ENCODE measurements at regions not wholly inside any gene's neighbourhood (a gene's known extent, or its start where the extent isn't known, plus 50 kb on each side); places are given as distances from the start of the nearest gene placed in this dataset.

DNA sequence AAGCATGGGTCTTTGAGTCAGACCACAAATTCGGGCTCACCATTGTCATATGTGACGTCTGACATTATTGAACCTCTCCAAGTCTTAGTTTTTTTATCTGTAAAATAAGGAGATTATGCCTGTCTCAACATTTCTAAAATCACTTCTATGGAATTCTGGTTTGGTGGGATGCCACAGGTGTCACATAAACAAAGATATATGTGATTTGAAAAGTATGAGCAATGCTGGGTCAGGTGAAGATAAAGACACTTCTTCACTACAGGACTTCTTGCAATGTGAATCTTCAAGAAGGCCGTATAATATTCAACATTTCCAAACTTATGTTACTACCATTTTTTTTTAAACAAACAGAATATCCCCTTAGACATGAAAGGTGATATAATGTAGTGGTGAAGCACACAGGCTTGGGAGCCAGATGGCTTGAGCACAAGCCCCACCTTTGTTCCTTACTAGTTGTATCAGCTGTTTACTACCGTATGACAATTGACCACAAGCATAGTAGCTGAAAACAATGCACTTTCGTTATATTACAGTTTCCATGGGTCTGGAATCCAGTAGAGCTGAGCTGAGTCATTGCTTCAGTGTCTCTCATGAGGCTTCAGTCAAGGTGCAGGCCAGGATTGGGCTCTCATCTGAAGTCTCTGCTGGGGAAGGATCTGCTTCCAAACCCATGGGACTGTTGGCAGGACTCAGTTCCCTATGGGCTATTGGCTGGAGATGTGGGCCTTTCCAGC, 87.7 kb downstream of the UTP18 start:
- H3K9ac ChIP-seq (ENCODE audit: low read length) = no peak overlapping the region
- no TSS peak for BruUV-seq (replicated peaks)
- H3K9me3 ChIP-seq (ENCODE audit: low read length) = no peaks in the 10 kb centered on the region
- H3F3A ChIP-seq (ENCODE audit: low read length, unreplicated experiment) = no peaks in the 10 kb centered on the region
- no peak for TF ChIP-seq EZH2phosphoT487 (IDR thresholded peaks at IDR 0.05; ENCODE audit: borderline replicate concordance, low read length)
- TF ChIP-seq, protein P1, sequence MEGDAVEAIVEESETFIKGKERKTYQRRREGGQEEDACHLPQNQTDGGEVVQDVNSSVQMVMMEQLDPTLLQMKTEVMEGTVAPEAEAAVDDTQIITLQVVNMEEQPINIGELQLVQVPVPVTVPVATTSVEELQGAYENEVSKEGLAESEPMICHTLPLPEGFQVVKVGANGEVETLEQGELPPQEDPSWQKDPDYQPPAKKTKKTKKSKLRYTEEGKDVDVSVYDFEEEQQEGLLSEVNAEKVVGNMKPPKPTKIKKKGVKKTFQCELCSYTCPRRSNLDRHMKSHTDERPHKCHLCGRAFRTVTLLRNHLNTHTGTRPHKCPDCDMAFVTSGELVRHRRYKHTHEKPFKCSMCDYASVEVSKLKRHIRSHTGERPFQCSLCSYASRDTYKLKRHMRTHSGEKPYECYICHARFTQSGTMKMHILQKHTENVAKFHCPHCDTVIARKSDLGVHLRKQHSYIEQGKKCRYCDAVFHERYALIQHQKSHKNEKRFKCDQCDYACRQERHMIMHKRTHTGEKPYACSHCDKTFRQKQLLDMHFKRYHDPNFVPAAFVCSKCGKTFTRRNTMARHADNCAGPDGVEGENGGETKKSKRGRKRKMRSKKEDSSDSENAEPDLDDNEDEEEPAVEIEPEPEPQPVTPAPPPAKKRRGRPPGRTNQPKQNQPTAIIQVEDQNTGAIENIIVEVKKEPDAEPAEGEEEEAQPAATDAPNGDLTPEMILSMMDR (conservative IDR thresholded peaks at IDR 0.05; ENCODE audit: low read depth, low read length) = no peak
- TF ChIP-seq EZH2 (IDR thresholded peaks at IDR 0.05; ENCODE audit: low read length, unreplicated experiment) = no peak
- CTCF ChIA-PET = no interaction called here
- intact Hi-C loops (cut with micrococcal nuclease) = no loop called here
- H3K4me1 ChIP-seq (ENCODE audit: insufficient read depth, low read length) = no peaks in the 10 kb centered on the region
- no peak overlapping the region for H2AFZ ChIP-seq (ENCODE audit: low read length)
- no peaks in the 10 kb centered on the region for H3K9me2 ChIP-seq (replicated peaks; ENCODE audit: low read length)
- no peak overlapping the region for H3K4me3 ChIP-seq (ENCODE audit: low read length)
- no peaks in the 10 kb centered on the region for H3K79me2 ChIP-seq (ENCODE audit: low read length)
- DNase-seq (no peak), ATAC-seq (no peak)
- no peak overlapping the region for H3K4me2 ChIP-seq (ENCODE audit: low read length)
- H3K27ac ChIP-seq (ENCODE audit: low read length) = no peak overlapping the region
- H3K36me3 ChIP-seq (ENCODE audit: low read depth, low read length) = no peaks in the 10 kb centered on the region
- H4K20me1 ChIP-seq (ENCODE audit: low read length) = no peaks in the 10 kb centered on the region
- POLR2A ChIA-PET (ENCODE audit: unreplicated experiment) = no interaction called here
- peaks cover 64% of the 10 kb centered on the region for H3K27me3 ChIP-seq (ENCODE audit: low read length)

DNA sequence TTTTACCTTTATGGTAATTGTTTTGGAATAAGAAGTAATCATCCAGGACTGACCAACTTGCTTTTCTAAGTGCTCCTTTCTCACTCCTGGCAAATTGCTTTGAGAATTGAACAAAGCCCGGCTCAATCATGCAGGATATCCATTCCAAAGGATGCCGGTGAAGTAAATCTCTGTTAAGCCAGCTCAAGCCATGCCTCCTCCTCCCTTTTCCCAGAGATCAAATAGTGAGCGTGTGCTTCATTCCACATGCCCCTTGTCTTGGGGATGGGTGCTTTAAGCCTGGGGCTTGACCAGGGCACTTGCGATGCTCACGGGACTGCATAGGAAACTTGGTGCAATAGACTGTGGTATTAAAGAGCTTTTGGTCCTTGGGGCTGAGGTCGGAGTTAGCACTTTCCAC, 90.7 kb downstream of the UTP18 start:
- no TSS peak for BruUV-seq (replicated peaks)
- no peak overlapping the region for H3K4me2 ChIP-seq (ENCODE audit: low read length)

DNA sequence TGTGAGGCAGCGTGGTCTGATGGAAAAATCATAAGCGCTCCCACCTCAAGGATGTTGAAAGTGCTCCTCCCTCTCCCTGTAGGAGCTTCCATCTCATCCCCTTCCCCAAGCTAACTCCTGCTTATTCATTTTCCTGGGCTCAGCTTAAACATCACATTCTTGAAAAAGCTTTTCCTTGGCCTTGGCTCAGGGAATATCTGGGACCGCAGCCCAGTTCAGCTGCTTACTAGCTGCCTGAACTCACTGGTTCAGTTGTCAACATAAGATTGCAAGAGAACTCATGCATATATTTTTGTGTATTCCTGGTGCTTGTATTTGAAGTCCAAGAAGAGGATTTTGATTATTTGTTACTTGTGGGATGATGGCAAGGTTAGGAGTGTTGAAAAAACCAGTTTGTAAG, 91.5 kb downstream of the UTP18 start:
- TF ChIP-seq, protein P1 (conservative IDR thresholded peaks at IDR 0.05; ENCODE audit: low read depth, low read length) = no peak
- TF ChIP-seq EZH2 (IDR thresholded peaks at IDR 0.05; ENCODE audit: low read length, unreplicated experiment) (no peak), EZH2phosphoT487 (IDR thresholded peaks at IDR 0.05; ENCODE audit: borderline replicate concordance, low read length) (no peak)
- DNase-seq = no peak
- no peak overlapping the region for H3K4me3 ChIP-seq (ENCODE audit: low read length)
- no peak for ATAC-seq
- H3K27ac ChIP-seq (ENCODE audit: low read length) = no peak overlapping the region
- intact Hi-C loops (cut with micrococcal nuclease) = no loop called here
- H3F3A ChIP-seq (ENCODE audit: low read length, unreplicated experiment) = no peaks in the 10 kb centered on the region
- H3K27me3 ChIP-seq (ENCODE audit: low read length) = peaks cover 94% of the 10 kb centered on the region
- H2AFZ ChIP-seq (ENCODE audit: low read length) = no peak overlapping the region
- BruUV-seq (replicated peaks) = no TSS peak
- H4K20me1 ChIP-seq (ENCODE audit: low read length) = no peaks in the 10 kb centered on the region
- no peaks in the 10 kb centered on the region for H3K79me2 ChIP-seq (ENCODE audit: low read length)
- no peaks in the 10 kb centered on the region for H3K9me2 ChIP-seq (replicated peaks; ENCODE audit: low read length)
- ChIA-PET CTCF (no interaction called here), POLR2A (ENCODE audit: unreplicated experiment) (no interaction called here)
- H3K9ac ChIP-seq (ENCODE audit: low read length) = no peak overlapping the region
- no peak overlapping the region for H3K4me2 ChIP-seq (ENCODE audit: low read length)
- no peaks in the 10 kb centered on the region for H3K9me3 ChIP-seq (ENCODE audit: low read length)
- no peaks in the 10 kb centered on the region for H3K36me3 ChIP-seq (ENCODE audit: low read depth, low read length)
- no peaks in the 10 kb centered on the region for H3K4me1 ChIP-seq (ENCODE audit: insufficient read depth, low read length)

More for the DNA sequence above, 90.7 kb downstream of the UTP18 start:
- DNase-seq = no peak
- no peaks in the 10 kb centered on the region for H3F3A ChIP-seq (ENCODE audit: low read length, unreplicated experiment)
- H3K27me3 ChIP-seq (ENCODE audit: low read length) = peaks cover 92% of the 10 kb centered on the region
- TF ChIP-seq, protein P1 (conservative IDR thresholded peaks at IDR 0.05; ENCODE audit: low read depth, low read length) = no peak
- TF ChIP-seq EZH2 (IDR thresholded peaks at IDR 0.05; ENCODE audit: low read length, unreplicated experiment) (no peak), EZH2phosphoT487 (IDR thresholded peaks at IDR 0.05; ENCODE audit: borderline replicate concordance, low read length) (no peak)
- H3K27ac ChIP-seq (ENCODE audit: low read length) = no peak overlapping the region
- no peak for ATAC-seq
- no peaks in the 10 kb centered on the region for H3K9me2 ChIP-seq (replicated peaks; ENCODE audit: low read length)
- no peaks in the 10 kb centered on the region for H3K4me1 ChIP-seq (ENCODE audit: insufficient read depth, low read length)
- no peak overlapping the region for H2AFZ ChIP-seq (ENCODE audit: low read length)
- intact Hi-C loops (cut with micrococcal nuclease) = no loop called here
- ChIA-PET POLR2A (ENCODE audit: unreplicated experiment) (no interaction called here), CTCF (no interaction called here)
- H3K9me3 ChIP-seq (ENCODE audit: low read length) = no peaks in the 10 kb centered on the region
- H3K9ac ChIP-seq (ENCODE audit: low read length) = no peak overlapping the region
- no peaks in the 10 kb centered on the region for H3K36me3 ChIP-seq (ENCODE audit: low read depth, low read length)
- no peaks in the 10 kb centered on the region for H4K20me1 ChIP-seq (ENCODE audit: low read length)
- no peaks in the 10 kb centered on the region for H3K79me2 ChIP-seq (ENCODE audit: low read length)
- H3K4me3 ChIP-seq (ENCODE audit: low read length) = no peak overlapping the region
